ENCODE measurements at regions not wholly inside any gene's neighbourhood (a gene's known extent, or its start where the extent isn't known, plus 50 kb on each side); places are given as distances from the start of the nearest gene placed in this dataset.

DNA sequence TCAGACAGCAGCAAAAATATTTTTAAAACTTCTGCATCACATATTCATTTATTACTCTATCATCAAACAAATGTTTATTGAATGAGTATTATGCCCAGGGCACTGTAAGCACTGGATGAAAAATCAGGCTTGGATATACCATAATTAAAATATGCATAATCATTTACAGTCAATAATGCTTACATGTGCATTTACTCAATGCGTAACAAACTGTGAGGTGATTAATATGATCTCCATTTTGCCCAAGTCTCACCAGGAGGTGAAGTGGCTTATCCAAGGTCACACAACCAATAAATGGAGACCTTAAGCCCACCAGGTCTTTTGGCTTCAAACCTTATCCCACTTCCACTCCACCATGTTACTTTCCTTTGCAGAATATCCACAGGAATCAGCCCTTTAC, 117.3 kb upstream of the SLC24A5 start:
- no peak for ATAC-seq
- Mint-ChIP-seq H3K36me3 (no peaks in the 10 kb centered on the region), H3K9me3 (no peaks in the 10 kb centered on the region), H3K27ac (no peak overlapping the region), H3K4me3 (no peak overlapping the region), H3K27me3 (peaks cover 4% of the 10 kb centered on the region in 2 donors), H3K4me1 (ENCODE audit: low read depth in 2 of 2) (no peaks in the 10 kb centered on the region)
- DNase-seq (ENCODE audit: low spot score), result no peak

DNA sequence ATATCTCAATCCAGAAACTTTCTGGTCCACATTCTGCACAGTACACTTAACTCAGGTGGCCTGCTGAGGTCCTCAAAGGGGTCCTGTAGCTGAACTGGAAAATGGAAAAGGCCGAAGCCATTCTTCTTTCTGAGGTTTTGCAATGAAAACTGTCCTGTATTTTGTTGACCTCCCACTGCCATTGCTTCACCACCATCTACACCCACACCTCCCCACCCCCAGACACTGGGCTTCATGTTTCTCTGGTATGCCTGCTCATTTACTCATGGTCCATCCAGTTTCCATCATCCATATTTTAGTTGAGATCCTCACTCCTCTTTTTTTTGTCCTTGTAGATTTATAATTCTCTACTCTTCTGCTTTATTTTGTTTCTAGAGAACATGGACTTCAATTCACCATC, 115.7 kb upstream of the SLC24A5 start:
- no peak for ATAC-seq
- no peak for DNase-seq (ENCODE audit: low spot score)
- peaks cover 0 to 8% of the 10 kb centered on the region in 2 donors for H3K27me3 Mint-ChIP-seq

DNA sequence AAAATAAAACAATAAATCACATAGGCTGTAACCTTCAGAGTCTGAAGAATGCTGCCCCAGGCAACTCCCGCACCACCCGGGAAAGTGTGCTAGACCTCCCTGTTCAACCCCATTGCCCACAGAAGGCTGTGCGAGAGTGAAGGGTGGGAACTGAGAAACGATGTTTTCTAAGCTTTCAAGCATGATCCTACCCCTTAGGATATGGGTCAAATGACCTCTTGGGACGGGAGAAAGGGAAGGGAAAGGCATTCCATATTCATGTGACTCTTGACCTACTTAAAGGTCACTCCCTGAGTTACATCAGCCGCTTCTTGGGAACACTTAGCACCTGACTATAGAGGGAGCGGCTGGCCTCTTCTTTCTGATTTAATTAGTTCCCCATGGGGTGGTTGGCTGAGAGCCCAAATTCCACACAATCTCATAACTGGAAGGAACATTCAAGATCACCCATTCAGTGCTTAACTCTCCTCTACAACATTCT, 114.7 kb upstream of the SLC24A5 start:
- Mint-ChIP-seq H3K36me3 (no peaks in the 10 kb centered on the region), H3K9me3 (no peaks in the 10 kb centered on the region), H3K27me3 (peaks cover 0 to 11% of the 10 kb centered on the region in 2 donors), H3K27ac (no peak overlapping the region), H3K4me3 (no peak overlapping the region), H3K4me1 (ENCODE audit: low read depth in 2 of 2) (no peaks in the 10 kb centered on the region)
- ATAC-seq (no peak), DNase-seq (ENCODE audit: low spot score) (no peak)

More for the DNA sequence above, 115.7 kb upstream of the SLC24A5 start:
- H3K9me3 Mint-ChIP-seq, result no peaks in the 10 kb centered on the region
- H3K36me3 Mint-ChIP-seq, result no peaks in the 10 kb centered on the region
- H3K4me3 Mint-ChIP-seq, result no peak overlapping the region
- H3K4me1 Mint-ChIP-seq (ENCODE audit: low read depth in 2 of 2), result no peaks in the 10 kb centered on the region
- H3K27ac Mint-ChIP-seq, result no peak overlapping the region

GRCh38 chr15:48010316-48010715, 110.5 kb upstream of the SLC24A5 start:
- H3K36me3 Mint-ChIP-seq, result no peaks in the 10 kb centered on the region
- H3K27ac Mint-ChIP-seq, result no peak overlapping the region
- ATAC-seq (no peak), DNase-seq (ENCODE audit: low spot score) (no peak)
- peaks cover 2% of the 10 kb centered on the region for H3K9me3 Mint-ChIP-seq
- H3K27me3 Mint-ChIP-seq, result peaks cover 5 to 28% of the 10 kb centered on the region in 2 donors
- H3K4me3 Mint-ChIP-seq, result no peak overlapping the region
- H3K4me1 Mint-ChIP-seq (ENCODE audit: low read depth in 2 of 2), result no peaks in the 10 kb centered on the region

- H3K4me3 Mint-ChIP-seq, result no peak overlapping the region
- H3K9me3 Mint-ChIP-seq, result peaks cover 2% of the 10 kb centered on the region
- H3K27ac Mint-ChIP-seq, result no peak overlapping the region
- peaks cover 5 to 28% of the 10 kb centered on the region in 2 donors for H3K27me3 Mint-ChIP-seq
- H3K4me1 Mint-ChIP-seq (ENCODE audit: low read depth in 2 of 2), result no peaks in the 10 kb centered on the region
- DNase-seq (ENCODE audit: low spot score) (no peak), ATAC-seq (no peak)
- no peaks in the 10 kb centered on the region for H3K36me3 Mint-ChIP-seq
Measured at GRCh38 chr15:48012191-48012590, 108.6 kb upstream of the SLC24A5 start.

DNA sequence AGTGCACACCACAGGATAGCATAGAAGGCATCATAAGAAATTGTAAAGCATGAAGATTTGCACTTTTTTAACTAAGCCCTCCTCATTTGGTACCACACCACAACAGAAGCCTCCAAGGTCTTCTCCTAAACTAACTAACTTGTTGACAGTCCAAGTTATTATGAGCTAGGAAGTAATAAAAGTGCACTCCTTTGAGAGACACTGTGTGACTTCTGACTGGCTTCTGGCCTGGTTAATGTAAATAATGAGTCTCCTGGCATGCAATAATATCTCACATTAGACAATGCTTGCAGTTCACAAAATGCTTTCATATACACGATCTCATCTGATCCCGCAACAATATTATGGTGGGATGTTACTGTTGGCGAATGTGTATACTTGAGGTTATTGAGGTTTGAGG, 103.9 kb upstream of the SLC24A5 start:
- Mint-ChIP-seq H3K4me1 (ENCODE audit: low read depth in 2 of 2) (no peaks in the 10 kb centered on the region), H3K27me3 (peaks cover 5 to 13% of the 10 kb centered on the region in 2 donors), H3K36me3 (no peaks in the 10 kb centered on the region), H3K27ac (no peak overlapping the region), H3K4me3 (no peak overlapping the region), H3K9me3 (peaks cover 2% of the 10 kb centered on the region)
- ATAC-seq, result no peak
- no peak for DNase-seq (ENCODE audit: low spot score)

DNA sequence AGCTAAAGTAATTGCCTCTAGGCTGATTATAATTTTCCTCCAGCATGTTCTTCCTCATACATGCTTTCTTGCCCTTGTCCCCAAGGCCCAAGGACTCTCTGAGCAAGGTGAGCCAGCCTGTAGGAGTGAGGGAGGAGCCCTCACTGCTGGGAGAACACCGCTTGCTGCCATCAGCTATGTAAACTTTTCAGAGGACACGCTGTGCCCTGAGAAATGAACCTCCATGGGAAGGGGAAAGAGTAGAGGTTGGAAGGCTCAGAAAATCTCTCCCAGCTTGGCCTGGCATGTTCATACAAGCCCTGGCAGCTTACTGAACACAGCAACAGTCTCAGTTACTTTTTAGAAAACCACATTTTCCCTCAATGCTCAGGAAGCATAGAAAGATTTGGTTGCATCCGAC, 103.0 kb upstream of the SLC24A5 start:
- no peaks in the 10 kb centered on the region for H3K4me1 Mint-ChIP-seq (ENCODE audit: low read depth in 2 of 2)
- DNase-seq (ENCODE audit: low spot score), result no peak
- peaks cover 2% of the 10 kb centered on the region for H3K9me3 Mint-ChIP-seq
- H3K27me3 Mint-ChIP-seq, result peaks cover 5 to 13% of the 10 kb centered on the region in 2 donors
- no peak for ATAC-seq
- H3K36me3 Mint-ChIP-seq, result no peaks in the 10 kb centered on the region
- H3K4me3 Mint-ChIP-seq, result no peak overlapping the region
- H3K27ac Mint-ChIP-seq, result no peak overlapping the region

- Mint-ChIP-seq H3K27ac (no peak overlapping the region), H3K4me3 (no peak overlapping the region), H3K4me1 (ENCODE audit: low read depth in 2 of 2) (no peaks in the 10 kb centered on the region), H3K27me3 (peaks cover 4 to 5% of the 10 kb centered on the region in 2 donors), H3K9me3 (no peaks in the 10 kb centered on the region), H3K36me3 (no peaks in the 10 kb centered on the region)
- no peak for ATAC-seq
- no peak for DNase-seq (ENCODE audit: low spot score)
Measured at GRCh38 chr15:48020166-48020565, 100.6 kb upstream of the SLC24A5 start.

DNA sequence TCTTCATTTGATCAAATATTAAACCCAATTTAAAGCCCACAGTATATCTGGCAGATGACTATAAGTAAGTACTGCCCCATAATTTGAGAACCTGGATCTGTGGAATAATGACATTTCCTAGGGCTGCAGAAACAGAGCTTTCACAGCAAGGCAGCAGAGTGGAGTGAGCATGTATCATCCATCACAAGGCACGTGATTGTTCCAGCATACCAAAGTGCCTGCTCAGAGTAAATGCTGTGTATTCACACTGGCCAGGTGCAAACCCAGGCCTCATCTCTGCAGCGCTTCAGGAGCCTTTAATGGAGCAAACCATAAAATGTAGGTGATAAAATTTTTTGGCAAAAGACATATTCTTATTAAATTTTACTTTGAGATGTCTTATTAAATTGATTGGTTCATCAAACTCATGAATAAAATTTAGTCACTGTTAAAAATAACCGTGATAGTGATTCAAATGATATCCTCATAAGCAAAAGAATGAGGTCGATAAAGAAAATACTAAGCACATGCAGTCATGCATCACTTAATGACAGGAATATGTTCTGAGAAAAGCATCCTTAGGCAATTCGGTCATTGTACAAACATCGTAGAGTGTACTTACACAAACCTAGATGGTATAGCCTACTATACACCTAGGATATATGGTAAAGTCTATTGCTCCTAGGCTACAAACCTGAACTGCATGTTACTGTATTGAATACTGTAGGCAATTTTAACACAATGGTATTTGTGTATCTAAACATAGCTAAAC, 99.3 kb upstream of the SLC24A5 start:
- no peak overlapping the region for H3K27ac Mint-ChIP-seq
- H3K36me3 Mint-ChIP-seq, result no peaks in the 10 kb centered on the region
- H3K27me3 Mint-ChIP-seq, result peaks cover 5 to 8% of the 10 kb centered on the region in 2 donors
- H3K9me3 Mint-ChIP-seq, result no peaks in the 10 kb centered on the region
- no peaks in the 10 kb centered on the region for H3K4me1 Mint-ChIP-seq (ENCODE audit: low read depth in 2 of 2)
- ATAC-seq (no peak), DNase-seq (ENCODE audit: low spot score) (no peak)
- no peak overlapping the region for H3K4me3 Mint-ChIP-seq

- Mint-ChIP-seq H3K9me3 (no peaks in the 10 kb centered on the region), H3K27ac (no peak overlapping the region), H3K27me3 (peaks cover 8 to 11% of the 10 kb centered on the region in 2 donors), H3K36me3 (no peaks in the 10 kb centered on the region), H3K4me1 (ENCODE audit: low read depth in 2 of 2) (no peaks in the 10 kb centered on the region), H3K4me3 (no peak overlapping the region)
- DNase-seq (ENCODE audit: low spot score) (no peak), ATAC-seq (no peak)
Measured at GRCh38 chr15:48025118-48025517, 95.7 kb upstream of the SLC24A5 start.

- Mint-ChIP-seq H3K27ac (no peak overlapping the region), H3K9me3 (no peaks in the 10 kb centered on the region), H3K4me1 (ENCODE audit: low read depth in 2 of 2) (no peaks in the 10 kb centered on the region), H3K36me3 (no peaks in the 10 kb centered on the region), H3K4me3 (no peak overlapping the region), H3K27me3 (peaks cover 6 to 12% of the 10 kb centered on the region in 2 donors)
- ATAC-seq (no peak), DNase-seq (ENCODE audit: low spot score) (no peak)
Measured at GRCh38 chr15:48028712-48029111, 92.1 kb upstream of the SLC24A5 start.

DNA sequence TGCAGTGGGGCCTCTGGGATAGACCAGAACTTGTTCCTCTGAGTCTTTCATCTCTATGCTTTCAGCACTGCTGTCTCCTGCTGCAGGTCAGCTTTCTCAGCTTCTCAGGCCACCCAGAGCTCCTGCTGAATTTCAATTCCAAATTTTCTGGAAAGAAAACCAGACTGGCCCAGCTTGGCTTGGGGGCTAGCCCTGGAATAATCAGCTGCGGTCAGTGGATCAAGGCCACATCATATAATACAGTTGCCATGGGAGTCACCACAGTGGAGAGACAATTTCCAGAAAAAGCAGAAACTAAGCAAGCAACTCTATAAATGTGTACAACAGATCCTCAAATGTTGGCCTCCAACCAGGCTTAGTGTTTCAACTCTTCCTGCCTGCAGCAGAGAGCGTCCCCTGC, 91.1 kb upstream of the SLC24A5 start:
- ATAC-seq (no peak), DNase-seq (ENCODE audit: low spot score) (no peak)
- Mint-ChIP-seq H3K27ac (no peak overlapping the region), H3K27me3 (peaks cover 6 to 12% of the 10 kb centered on the region in 2 donors), H3K36me3 (no peaks in the 10 kb centered on the region), H3K4me1 (ENCODE audit: low read depth in 2 of 2) (no peaks in the 10 kb centered on the region), H3K4me3 (no peak overlapping the region), H3K9me3 (no peaks in the 10 kb centered on the region)

DNA sequence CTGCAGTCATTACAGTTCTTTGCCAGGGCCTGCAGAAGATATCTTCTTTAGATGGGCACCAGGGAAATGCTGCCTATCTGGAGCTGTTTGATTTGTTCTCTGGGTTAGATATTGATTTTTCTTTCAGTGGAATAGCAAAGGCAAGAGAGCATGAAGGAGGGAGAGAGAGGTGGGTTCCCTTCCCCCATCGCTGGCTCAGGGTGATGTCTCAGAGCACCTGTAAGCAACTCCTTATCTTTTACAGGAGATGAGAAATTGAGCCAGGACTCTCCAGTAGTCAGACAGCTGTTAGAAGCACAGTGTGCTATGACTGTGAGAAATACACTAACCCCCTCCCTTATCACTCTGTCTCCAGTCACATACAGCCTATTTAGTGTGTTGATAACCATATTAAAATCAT, 89.3 kb upstream of the SLC24A5 start:
- peaks cover 3 to 10% of the 10 kb centered on the region in 2 donors for H3K27me3 Mint-ChIP-seq
- ATAC-seq (no peak), DNase-seq (ENCODE audit: low spot score) (no peak)
- H3K36me3 Mint-ChIP-seq, result no peaks in the 10 kb centered on the region
- H3K4me1 Mint-ChIP-seq (ENCODE audit: low read depth in 2 of 2), result no peaks in the 10 kb centered on the region
- no peak overlapping the region for H3K4me3 Mint-ChIP-seq
- H3K9me3 Mint-ChIP-seq, result no peaks in the 10 kb centered on the region
- no peak overlapping the region for H3K27ac Mint-ChIP-seq

DNA sequence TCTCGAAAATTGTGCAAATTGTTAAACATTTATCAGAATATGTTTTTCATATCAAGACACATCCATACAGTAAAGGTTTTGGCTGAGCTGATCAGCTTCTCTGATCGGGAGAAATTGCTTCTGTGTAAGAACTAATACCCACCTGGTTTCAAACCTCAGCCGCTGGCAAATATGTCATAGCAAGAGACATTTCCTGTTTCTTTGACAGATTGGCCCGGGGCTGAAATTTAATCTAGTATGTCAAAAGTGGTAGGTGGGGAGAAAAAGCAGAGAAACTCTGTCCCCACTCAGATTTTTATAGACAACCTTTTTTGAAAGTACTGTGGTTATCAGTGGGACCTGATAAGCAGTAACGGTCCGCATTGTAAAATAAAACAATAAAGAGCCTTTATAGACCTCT, 88.8 kb upstream of the SLC24A5 start:
- Mint-ChIP-seq H3K36me3 (no peaks in the 10 kb centered on the region), H3K9me3 (no peaks in the 10 kb centered on the region), H3K4me1 (ENCODE audit: low read depth in 2 of 2) (no peaks in the 10 kb centered on the region), H3K4me3 (no peak overlapping the region), H3K27ac (no peak overlapping the region), H3K27me3 (peaks cover 0 to 10% of the 10 kb centered on the region in 2 donors)
- no peak for DNase-seq (ENCODE audit: low spot score)
- ATAC-seq, result no peak

DNA sequence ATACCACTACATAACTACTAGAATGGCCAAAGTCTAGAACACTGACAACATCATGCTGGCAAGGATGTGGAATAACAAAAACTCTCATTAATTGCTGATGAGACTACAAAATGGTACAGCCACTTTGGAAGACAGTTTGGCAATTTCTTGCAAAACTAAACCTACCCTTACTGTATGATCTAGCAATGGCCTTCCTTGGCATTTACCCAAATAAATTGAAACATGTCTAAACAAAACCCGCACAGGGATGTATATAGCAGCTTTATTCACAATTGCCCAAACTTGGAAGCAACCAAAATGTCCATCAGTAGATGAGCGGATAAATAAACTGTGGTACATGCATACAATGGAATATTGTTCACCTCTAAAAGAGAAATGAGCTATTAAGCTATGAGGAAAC, 87.9 kb upstream of the SLC24A5 start:
- H3K9me3 Mint-ChIP-seq, result no peaks in the 10 kb centered on the region
- no peak for DNase-seq (ENCODE audit: low spot score)
- no peak overlapping the region for H3K27ac Mint-ChIP-seq
- H3K27me3 Mint-ChIP-seq, result peaks cover 0 to 10% of the 10 kb centered on the region in 2 donors
- no peak for ATAC-seq
- no peak overlapping the region for H3K4me3 Mint-ChIP-seq
- no peaks in the 10 kb centered on the region for H3K36me3 Mint-ChIP-seq
- no peaks in the 10 kb centered on the region for H3K4me1 Mint-ChIP-seq (ENCODE audit: low read depth in 2 of 2)

All from natural killer cell treated with Interleukin-12 subunit alpha and Interleukin-12 subunit beta and Interleukin-15 and Interleukin-18, amount 100 ng/mL, for 72 hours (primary cell).